B cell (primary cell): ENCODE measurements at regions not wholly inside any gene's neighbourhood (a gene's known extent, or its start where the extent isn't known, plus 50 kb on each side); places are given as distances from the start of the nearest gene placed in this dataset.

ENCODE experiments used
- EZH2 ChIP-seq: IDR thresholded peaks from 2 replicates; pipeline ENCODE4 v1.6.1; 2012; ENCODE audit warnings: borderline replicate concordance, low read depth, mild to moderate bottlenecking, moderate library complexity, low read length; ENCODE audit not compliant: insufficient read depth, poor library complexity, severe bottlenecking
- TF ChIP-seq, protein P1 (sequence below): fragments of 200-600 bp; IDR thresholded peaks from one replicate; pipeline ENCODE4 v1.8.0; 2022; ENCODE audit warnings: antibody characterized with exemption, mild to moderate bottlenecking

- TF ChIP-seq EZH2, result no peak
- TF ChIP-seq, protein P1, sequence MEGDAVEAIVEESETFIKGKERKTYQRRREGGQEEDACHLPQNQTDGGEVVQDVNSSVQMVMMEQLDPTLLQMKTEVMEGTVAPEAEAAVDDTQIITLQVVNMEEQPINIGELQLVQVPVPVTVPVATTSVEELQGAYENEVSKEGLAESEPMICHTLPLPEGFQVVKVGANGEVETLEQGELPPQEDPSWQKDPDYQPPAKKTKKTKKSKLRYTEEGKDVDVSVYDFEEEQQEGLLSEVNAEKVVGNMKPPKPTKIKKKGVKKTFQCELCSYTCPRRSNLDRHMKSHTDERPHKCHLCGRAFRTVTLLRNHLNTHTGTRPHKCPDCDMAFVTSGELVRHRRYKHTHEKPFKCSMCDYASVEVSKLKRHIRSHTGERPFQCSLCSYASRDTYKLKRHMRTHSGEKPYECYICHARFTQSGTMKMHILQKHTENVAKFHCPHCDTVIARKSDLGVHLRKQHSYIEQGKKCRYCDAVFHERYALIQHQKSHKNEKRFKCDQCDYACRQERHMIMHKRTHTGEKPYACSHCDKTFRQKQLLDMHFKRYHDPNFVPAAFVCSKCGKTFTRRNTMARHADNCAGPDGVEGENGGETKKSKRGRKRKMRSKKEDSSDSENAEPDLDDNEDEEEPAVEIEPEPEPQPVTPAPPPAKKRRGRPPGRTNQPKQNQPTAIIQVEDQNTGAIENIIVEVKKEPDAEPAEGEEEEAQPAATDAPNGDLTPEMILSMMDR, result no peak
Observed at GRCh38 chr3:159182961-159183360, 381.1 kb downstream of the MFSD1 start.
